Transverse colon (tissue), 4 donors: ENCODE measurements at regions not wholly inside any gene's neighbourhood (a gene's known extent, or its start where the extent isn't known, plus 50 kb on each side); places are given as distances from the start of the nearest gene placed in this dataset.

Experiments
- DNase-seq: peaks from one replicate; pipeline ENCODE4 v3.0.0-alpha.2; 2019
- H3K27ac ChIP-seq, 4 donors: fragments of 200-600 bp; sonication (generic); 2 replicates each; pipeline ENCODE4 v1.5.1; 2016 to 2018; ENCODE audit warnings: inconsistent platforms in 4 of 4
- H3K27me3 ChIP-seq: fragments of 200-600 bp; sonication (generic); 2 replicates; pipeline ENCODE4 v1.5.1; 2017; ENCODE audit warnings: inconsistent platforms
- H3K36me3 ChIP-seq, 4 donors: fragments of 200-600 bp; sonication (generic); 2 replicates each; pipeline ENCODE4 v1.5.1; 2017 to 2019; ENCODE audit warnings: inconsistent platforms in 4 of 4
- H3K4me1 ChIP-seq, 4 donors: fragments of 200-600 bp; sonication (generic); 2 replicates each; pipeline ENCODE4 v1.5.1; 2017 to 2020; ENCODE audit warnings: inconsistent platforms in 4 of 4
- H3K4me3 ChIP-seq, 4 donors: fragments of 200-600 bp; sonication (generic); 1 replicate in 1 of 4; 2 replicates in 3 of 4; pipeline versions ENCODE4 v1.5.1 to v1.6.1; 2017 to 2019; ENCODE audit warnings: inconsistent platforms in 4 of 4
- H3K9me3 ChIP-seq, 2 donors: fragments of 200-600 bp; sonication (generic); 2 replicates each; pipeline ENCODE4 v1.5.1; 2017 to 2019; ENCODE audit warnings: inconsistent platforms in 2 of 2
- EP300 ChIP-seq: sonication (generic); formaldehyde crosslinking; IDR thresholded peaks from one replicate; pipeline ENCODE4 v1.6.1; 2017; ENCODE audit warnings: antibody characterized with exemption, low read depth
- POLR2A ChIP-seq: fragments of 450-650 bp; IDR thresholded peaks from one replicate; pipeline ENCODE4 v1.6.1; 2016; ENCODE audit warnings: antibody characterized with exemption, mild to moderate bottlenecking, moderate library complexity
- POLR2AphosphoS5 ChIP-seq, 3 donors: sonication (generic); formaldehyde crosslinking; IDR thresholded peaks; one replicate each; pipeline ENCODE4 v1.6.1; 2016; ENCODE audit warnings: antibody characterized with exemption in 3 of 3
- WGBS, 2 donors: methylation state at CpG; one replicate each; pipeline ENCODE4 v1.1.5; 2018; ENCODE audit warnings: low coverage in 1 of 2; 5-methylcytosine and 5-hydroxymethylcytosine counted together
- in situ Hi-C, 4 donors: fragments of 200-750 bp; cut with MboI; loops; one replicate each; pipeline versions ENCODE4 v1.15.0 to v1.15.1; 2017; ENCODE audit warnings: low sequenced_read_pairs in 3 of 4, low pct_ligation_motif_present in 1 of 4, low pct_unique_long_range_greater_than_20kb in 1 of 4
- intact Hi-C: fragments of 100-400 bp; cut with DNase I; formaldehyde crosslinking; loops from one replicate; pipeline ENCODE4 v1.15.1; 2023; ENCODE audit warnings: low total_unique reads
- TF ChIP-seq, protein P1 (sequence below), 5 experiments: fragments of 200-600 bp in 3 of 5; fragments of 450-650 bp in 2 of 5; sonication (generic) in 3 of 5; IDR thresholded peaks; 1 replicate in 2 of 5; 2 replicates in 3 of 5; pipeline ENCODE4 v1.5.1; 2016 to 2017; ENCODE audit warnings: antibody characterized with exemption in 5 of 5, inconsistent platforms in 3 of 5, mild to moderate bottlenecking in 2 of 5, moderate library complexity in 1 of 5

DNA sequence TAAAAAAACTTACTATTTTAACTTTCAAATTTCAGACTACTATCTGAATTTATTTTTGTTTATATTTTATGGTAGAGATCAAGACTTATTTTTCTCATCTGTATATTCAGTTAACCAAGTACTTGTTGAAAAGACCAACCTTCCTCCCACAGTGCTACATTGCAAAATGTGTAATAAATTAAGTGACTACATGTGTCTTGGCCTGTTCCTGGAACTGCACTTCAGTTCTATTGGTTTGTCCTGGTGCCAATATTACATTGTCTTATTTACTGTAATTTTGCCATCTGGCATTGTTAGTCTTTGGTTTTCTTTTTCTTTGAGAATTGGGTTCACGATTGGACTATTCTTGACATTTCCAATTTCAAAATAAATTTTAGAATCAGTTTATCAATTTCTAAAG lies 138.4 kb upstream of the KCNMB2 start:
- no peaks in the 10 kb centered on the region for H3K9me3 ChIP-seq
- in situ Hi-C loops: no loop called here
- intact Hi-C loops: no loop called here

GRCh38 chr3:178404961-178405360 lies 131.3 kb upstream of the KCNMB2 start:
- intact Hi-C loops: no loop called here
- Histone ChIP-seq H3K27me3 (no peaks in the 10 kb centered on the region), H3K27ac (peak overlapping the region in 1 of 4 donors; percentile 25), H3K36me3 (no peaks in the 10 kb centered on the region), H3K9me3 (no peaks in the 10 kb centered on the region), H3K4me3 (no peak overlapping the region), H3K4me1 (peaks cover 0 to 3% (median 0%) of the 10 kb centered on the region in 4 donors)
- TF ChIP-seq POLR2A (no peak), POLR2AphosphoS5 (IDR thresholded peaks at IDR 0.05) (no peak), EP300 (no peak)
- TF ChIP-seq, protein P1, sequence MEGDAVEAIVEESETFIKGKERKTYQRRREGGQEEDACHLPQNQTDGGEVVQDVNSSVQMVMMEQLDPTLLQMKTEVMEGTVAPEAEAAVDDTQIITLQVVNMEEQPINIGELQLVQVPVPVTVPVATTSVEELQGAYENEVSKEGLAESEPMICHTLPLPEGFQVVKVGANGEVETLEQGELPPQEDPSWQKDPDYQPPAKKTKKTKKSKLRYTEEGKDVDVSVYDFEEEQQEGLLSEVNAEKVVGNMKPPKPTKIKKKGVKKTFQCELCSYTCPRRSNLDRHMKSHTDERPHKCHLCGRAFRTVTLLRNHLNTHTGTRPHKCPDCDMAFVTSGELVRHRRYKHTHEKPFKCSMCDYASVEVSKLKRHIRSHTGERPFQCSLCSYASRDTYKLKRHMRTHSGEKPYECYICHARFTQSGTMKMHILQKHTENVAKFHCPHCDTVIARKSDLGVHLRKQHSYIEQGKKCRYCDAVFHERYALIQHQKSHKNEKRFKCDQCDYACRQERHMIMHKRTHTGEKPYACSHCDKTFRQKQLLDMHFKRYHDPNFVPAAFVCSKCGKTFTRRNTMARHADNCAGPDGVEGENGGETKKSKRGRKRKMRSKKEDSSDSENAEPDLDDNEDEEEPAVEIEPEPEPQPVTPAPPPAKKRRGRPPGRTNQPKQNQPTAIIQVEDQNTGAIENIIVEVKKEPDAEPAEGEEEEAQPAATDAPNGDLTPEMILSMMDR (IDR thresholded peaks at IDR 0.05): no peak
- in situ Hi-C loops: no loop called here
- DNase-seq: no peak
- WGBS, 2 donors: 37 to 39% methylated on average over 2 of the region's 2 CpGs

More for the DNA sequence above, 138.4 kb upstream of the KCNMB2 start:
- Histone ChIP-seq H3K36me3 (no peaks in the 10 kb centered on the region), H3K4me3 (no peak overlapping the region), H3K4me1 (no peaks in the 10 kb centered on the region), H3K27me3 (no peaks in the 10 kb centered on the region), H3K27ac (no peak overlapping the region)
- no peak for DNase-seq
- 67 to 68% methylated on average over 1 of the region's 1 CpG for WGBS, 2 donors
- no peak for TF ChIP-seq POLR2A
- no peak for TF ChIP-seq EP300
- TF ChIP-seq POLR2AphosphoS5 (IDR thresholded peaks at IDR 0.05): no peak
- TF ChIP-seq, protein P1 (IDR thresholded peaks at IDR 0.05): no peak

GRCh38 chr3:178405531-178405930 lies 130.7 kb upstream of the KCNMB2 start:
- Histone ChIP-seq H3K27me3 (no peaks in the 10 kb centered on the region), H3K27ac (peak overlapping the region in 2 of 4 donors; percentile 15 to 25), H3K9me3 (no peaks in the 10 kb centered on the region), H3K36me3 (no peaks in the 10 kb centered on the region), H3K4me3 (no peak overlapping the region), H3K4me1 (peaks cover 0 to 3% (median 0%) of the 10 kb centered on the region in 4 donors)
- TF ChIP-seq POLR2A: no peak
- TF ChIP-seq POLR2AphosphoS5 (IDR thresholded peaks at IDR 0.05): no peak
- TF ChIP-seq, protein P1 (IDR thresholded peaks at IDR 0.05): no peak
- no peak for TF ChIP-seq EP300
- no peak for DNase-seq
- intact Hi-C loops: no loop called here
- in situ Hi-C loops: no loop called here
- WGBS, 2 donors: 45 to 67% methylated on average over 1 to 2 of the region's 2 CpGs

DNA sequence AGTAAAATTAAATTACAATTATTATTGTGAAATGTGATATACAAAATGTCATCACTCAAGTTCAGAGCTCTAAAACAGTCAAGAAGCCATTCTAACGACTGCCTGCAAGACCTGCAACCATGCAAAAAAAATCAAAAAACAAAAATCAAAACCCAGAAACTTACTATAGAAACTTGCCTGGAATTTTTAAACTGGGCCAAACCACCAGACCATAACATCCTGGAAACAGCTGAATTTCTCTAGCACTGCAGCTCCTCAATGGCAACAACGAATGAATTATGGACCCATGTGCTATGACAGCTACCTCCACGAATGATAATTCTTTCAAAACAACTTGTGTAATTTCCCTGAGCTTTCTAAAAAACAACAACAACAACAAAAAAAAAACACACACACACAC lies 130.0 kb upstream of the KCNMB2 start:
- no peak for DNase-seq
- Histone ChIP-seq H3K27ac (no peak overlapping the region), H3K4me1 (peaks cover 0 to 3% (median 0%) of the 10 kb centered on the region in 4 donors), H3K4me3 (no peak overlapping the region), H3K27me3 (no peaks in the 10 kb centered on the region), H3K9me3 (no peaks in the 10 kb centered on the region), H3K36me3 (no peaks in the 10 kb centered on the region)
- TF ChIP-seq POLR2AphosphoS5 (IDR thresholded peaks at IDR 0.05): no peak
- TF ChIP-seq, protein P1 (IDR thresholded peaks at IDR 0.05): no peak
- TF ChIP-seq POLR2A: no peak
- no peak for TF ChIP-seq EP300
- 44 to 53% methylated on average over 3 of the region's 3 CpGs for WGBS, 2 donors
- in situ Hi-C loops (no loop called here), intact Hi-C loops (no loop called here)
